GM19328 (cell line): ENCODE measurements at regions not wholly inside any gene's neighbourhood (a gene's known extent, or its start where the extent isn't known, plus 50 kb on each side); places are given as distances from the start of the nearest gene placed in this dataset.
A peak's percentile ranks its signal among the peaks of the same experiment; 100 is the strongest.

ENCODE experiments used
- ATAC-seq: cut with Tn5 transposase; IDR thresholded peaks from one replicate; pipeline ENCODE4 v1.9.1; 2021; ENCODE audit warnings: mild to moderate bottlenecking, moderate library complexity; ENCODE audit not compliant: unreplicated experiment

- ATAC-seq, result no peak
Observed at GRCh38 chr4:167469436-167469835, 235.1 kb upstream of the SPOCK3 start.

GRCh38 chr4:167475951-167476350 is 241.7 kb upstream of the SPOCK3 start:
- no peak for ATAC-seq

GRCh38 chr4:167492007-167492406 is 257.7 kb upstream of the SPOCK3 start:
- ATAC-seq, result no peak

- no peak for ATAC-seq
Observed at GRCh38 chr4:167509551-167509950, 275.3 kb upstream of the SPOCK3 start.

GRCh38 chr4:167524091-167524490 is 289.8 kb upstream of the SPOCK3 start:
- ATAC-seq, result no peak

GRCh38 chr4:167537761-167538160 is 303.5 kb upstream of the SPOCK3 start:
- no peak for ATAC-seq

GRCh38 chr4:167541286-167541685 is 307.0 kb upstream of the SPOCK3 start:
- no peak for ATAC-seq

- no peak for ATAC-seq
Observed at GRCh38 chr4:167544391-167544790, 310.1 kb upstream of the SPOCK3 start.

- no peak for ATAC-seq
Observed at GRCh38 chr4:167550021-167550420, 315.7 kb upstream of the SPOCK3 start.

GRCh38 chr4:167555338-167556022 is 321.2 kb upstream of the SPOCK3 start:
- no peak for ATAC-seq

- no peak for ATAC-seq
Observed at GRCh38 chr4:167578906-167579305, 344.6 kb upstream of the SPOCK3 start.

- no peak for ATAC-seq
Observed at GRCh38 chr4:167581449-167581965, 347.2 kb upstream of the SPOCK3 start.

GRCh38 chr4:167587361-167587760 is 353.1 kb upstream of the SPOCK3 start:
- ATAC-seq, result no peak

- ATAC-seq, result no peak
Observed at GRCh38 chr4:167595898-167596297, 361.6 kb upstream of the SPOCK3 start.

GRCh38 chr4:167602157-167602556 is 367.9 kb upstream of the SPOCK3 start:
- no peak for ATAC-seq

GRCh38 chr4:167606551-167606950 is 372.3 kb upstream of the SPOCK3 start:
- no peak for ATAC-seq

- no peak for ATAC-seq
Observed at GRCh38 chr4:167613381-167613780, 379.1 kb upstream of the SPOCK3 start.

- ATAC-seq, result no peak
Observed at GRCh38 chr4:167614866-167615265, 380.6 kb upstream of the SPOCK3 start.

GRCh38 chr4:167616476-167616875 is 382.2 kb upstream of the SPOCK3 start:
- ATAC-seq, result no peak

- ATAC-seq, result peak; percentile 88
Observed at GRCh38 chr4:167622481-167623240, 388.4 kb upstream of the SPOCK3 start.

GRCh38 chr4:167623241-167623572 is 388.9 kb upstream of the SPOCK3 start:
- ATAC-seq, result no peak

GRCh38 chr4:167629272-167629671 is 395.0 kb upstream of the SPOCK3 start:
- ATAC-seq, result no peak
